ENCODE measurements at regions not wholly inside any gene's neighbourhood (a gene's known extent, or its start where the extent isn't known, plus 50 kb on each side); places are given as distances from the start of the nearest gene placed in this dataset.
"Not testable (repeated sequence)": the region's sequence is repeated elsewhere in the genome, so short reads cannot be mapped to it uniquely, and the experiment has no call there.

GRCh38 chr11:121358760-121359159, 66.2 kb downstream of the SC5D start:
- no peaks in the 10 kb centered on the region for H3K79me1 ChIP-seq (ENCODE audit: low read length)
- H4K8ac ChIP-seq (ENCODE audit: low read depth, low read length), result no peak overlapping the region
- WGBS (ENCODE audit: extremely low coverage, insufficient coverage, low lambda C conversion rate), result no CpG with 5 or more reads among the region's 1 CpG
- H3K56ac ChIP-seq (ENCODE audit: low read length), result no peak overlapping the region
- no peak overlapping the region for H3K23ac ChIP-seq (ENCODE audit: low read length)
- H3K4me2 ChIP-seq (ENCODE audit: low read length), result no peak overlapping the region
- H2BK15ac ChIP-seq (replicated peaks; ENCODE audit: low read depth), result no peak overlapping the region
- H3K4me3 ChIP-seq (ENCODE audit: low read length), result no peak overlapping the region
- H3K4ac ChIP-seq (ENCODE audit: low read depth, low read length), result no peak overlapping the region
- H2AK5ac ChIP-seq (ENCODE audit: low read length), result no peak overlapping the region
- H3K4me1 ChIP-seq (ENCODE audit: control insufficient read depth, low read depth, low read length), result no peaks in the 10 kb centered on the region
- no peak overlapping the region for H3K27ac ChIP-seq (ENCODE audit: low read depth, low read length)
- H2BK5ac ChIP-seq (ENCODE audit: low read length), result no peak overlapping the region
- no peak for DNase-seq
- H2BK120ac ChIP-seq (ENCODE audit: low read depth, low read length), result no peak overlapping the region
- H3K18ac ChIP-seq (ENCODE audit: low read length), result no peak overlapping the region
- no peaks in the 10 kb centered on the region for H3K36me3 ChIP-seq (ENCODE audit: control insufficient read depth, insufficient read depth, low read length)
- H3K79me2 ChIP-seq (ENCODE audit: control insufficient read depth, insufficient read depth, low read length), result no peaks in the 10 kb centered on the region
- H3K9ac ChIP-seq (ENCODE audit: low read length), result no peak overlapping the region
- no peaks in the 10 kb centered on the region for H3K27me3 ChIP-seq (ENCODE audit: insufficient read depth, low read length, poor library complexity)
- H4K5ac ChIP-seq (ENCODE audit: low read length), result no peak overlapping the region

- no peaks in the 10 kb centered on the region for H3K27me3 ChIP-seq (ENCODE audit: insufficient read depth, low read length, poor library complexity)
- H3K27ac ChIP-seq (ENCODE audit: low read depth, low read length), result no peak overlapping the region
- H3K18ac ChIP-seq (ENCODE audit: low read length), result no peak overlapping the region
- no peaks in the 10 kb centered on the region for H3K36me3 ChIP-seq (ENCODE audit: control insufficient read depth, insufficient read depth, low read length)
- no peak overlapping the region for H4K8ac ChIP-seq (ENCODE audit: low read depth, low read length)
- H3K23ac ChIP-seq (ENCODE audit: low read length), result no peak overlapping the region
- no peak overlapping the region for H4K5ac ChIP-seq (ENCODE audit: low read length)
- H2BK120ac ChIP-seq (ENCODE audit: low read depth, low read length), result no peak overlapping the region
- no peak overlapping the region for H2AK5ac ChIP-seq (ENCODE audit: low read length)
- H3K56ac ChIP-seq (ENCODE audit: low read length), result no peak overlapping the region
- H3K4me2 ChIP-seq (ENCODE audit: low read length), result no peak overlapping the region
- H3K9ac ChIP-seq (ENCODE audit: low read length), result no peak overlapping the region
- no peaks in the 10 kb centered on the region for H3K79me1 ChIP-seq (ENCODE audit: low read length)
- H3K4me1 ChIP-seq (ENCODE audit: control insufficient read depth, low read depth, low read length), result no peaks in the 10 kb centered on the region
- H2BK15ac ChIP-seq (replicated peaks; ENCODE audit: low read depth), result no peak overlapping the region
- H2BK5ac ChIP-seq (ENCODE audit: low read length), result no peak overlapping the region
- no peak overlapping the region for H3K4me3 ChIP-seq (ENCODE audit: low read length)
- no peak for DNase-seq
- H3K4ac ChIP-seq (ENCODE audit: low read depth, low read length), result no peak overlapping the region
- H3K79me2 ChIP-seq (ENCODE audit: control insufficient read depth, insufficient read depth, low read length), result no peaks in the 10 kb centered on the region
Measured at GRCh38 chr11:121359591-121359990, 67.0 kb downstream of the SC5D start.

GRCh38 chr11:121362955-121363354, 70.4 kb downstream of the SC5D start:
- H2AK5ac ChIP-seq (ENCODE audit: low read length); H2BK5ac ChIP-seq (ENCODE audit: low read length); H3K79me1 ChIP-seq (ENCODE audit: low read length); H4K8ac ChIP-seq (ENCODE audit: low read depth, low read length); H2BK15ac ChIP-seq (replicated peaks; ENCODE audit: low read depth); H3K27me3 ChIP-seq (ENCODE audit: insufficient read depth, low read length, poor library complexity); H3K4ac ChIP-seq (ENCODE audit: low read depth, low read length); H3K4me3 ChIP-seq (ENCODE audit: low read length); DNase-seq; H2BK120ac ChIP-seq (ENCODE audit: low read depth, low read length); H3K56ac ChIP-seq (ENCODE audit: low read length); H3K79me2 ChIP-seq (ENCODE audit: control insufficient read depth, insufficient read depth, low read length); H3K36me3 ChIP-seq (ENCODE audit: control insufficient read depth, insufficient read depth, low read length); H3K18ac ChIP-seq (ENCODE audit: low read length); H3K23ac ChIP-seq (ENCODE audit: low read length); H4K5ac ChIP-seq (ENCODE audit: low read length); H3K9ac ChIP-seq (ENCODE audit: low read length); H3K27ac ChIP-seq (ENCODE audit: low read depth, low read length); H3K4me2 ChIP-seq (ENCODE audit: low read length); H3K4me1 ChIP-seq (ENCODE audit: control insufficient read depth, low read depth, low read length): not testable (repeated sequence)
- WGBS (ENCODE audit: extremely low coverage, insufficient coverage, low lambda C conversion rate), result no CpG with 5 or more reads among the region's 41 CpGs

GRCh38 chr11:121365304-121365703, 72.7 kb downstream of the SC5D start:
- Histone ChIP-seq H4K5ac (ENCODE audit: low read length) (no peak overlapping the region), H3K18ac (ENCODE audit: low read length) (no peak overlapping the region), H3K79me2 (ENCODE audit: control insufficient read depth, insufficient read depth, low read length) (no peaks in the 10 kb centered on the region), H3K4ac (ENCODE audit: low read depth, low read length) (no peak overlapping the region), H2BK5ac (ENCODE audit: low read length) (no peak overlapping the region), H3K27ac (ENCODE audit: low read depth, low read length) (no peak overlapping the region), H3K9ac (ENCODE audit: low read length) (no peak overlapping the region), H2AK5ac (ENCODE audit: low read length) (no peak overlapping the region), H2BK15ac (replicated peaks; ENCODE audit: low read depth) (no peak overlapping the region), H3K23ac (ENCODE audit: low read length) (no peak overlapping the region), H3K56ac (ENCODE audit: low read length) (no peak overlapping the region), H4K8ac (ENCODE audit: low read depth, low read length) (no peak overlapping the region), H2BK120ac (ENCODE audit: low read depth, low read length) (no peak overlapping the region), H3K4me3 (ENCODE audit: low read length) (no peak overlapping the region), H3K79me1 (ENCODE audit: low read length) (no peaks in the 10 kb centered on the region), H3K4me2 (ENCODE audit: low read length) (no peak overlapping the region), H3K4me1 (ENCODE audit: control insufficient read depth, low read depth, low read length) (peaks cover 8% of the 10 kb centered on the region), H3K36me3 (ENCODE audit: control insufficient read depth, insufficient read depth, low read length) (no peaks in the 10 kb centered on the region), H3K27me3 (ENCODE audit: insufficient read depth, low read length, poor library complexity) (no peaks in the 10 kb centered on the region)
- WGBS (ENCODE audit: extremely low coverage, insufficient coverage, low lambda C conversion rate), result no CpG with 5 or more reads among the region's 4 CpGs
- no peak for DNase-seq

GRCh38 chr11:121366038-121366437, 73.5 kb downstream of the SC5D start:
- Histone ChIP-seq H3K4me1 (ENCODE audit: control insufficient read depth, low read depth, low read length) (peaks cover 8% of the 10 kb centered on the region), H3K79me2 (ENCODE audit: control insufficient read depth, insufficient read depth, low read length) (no peaks in the 10 kb centered on the region), H4K5ac (ENCODE audit: low read length) (no peak overlapping the region), H3K4ac (ENCODE audit: low read depth, low read length) (no peak overlapping the region), H3K9ac (ENCODE audit: low read length) (no peak overlapping the region), H2BK5ac (ENCODE audit: low read length) (no peak overlapping the region), H3K27me3 (ENCODE audit: insufficient read depth, low read length, poor library complexity) (no peaks in the 10 kb centered on the region), H3K23ac (ENCODE audit: low read length) (no peak overlapping the region), H3K27ac (ENCODE audit: low read depth, low read length) (no peak overlapping the region), H2BK120ac (ENCODE audit: low read depth, low read length) (no peak overlapping the region), H3K4me2 (ENCODE audit: low read length) (no peak overlapping the region), H3K56ac (ENCODE audit: low read length) (no peak overlapping the region), H4K8ac (ENCODE audit: low read depth, low read length) (no peak overlapping the region), H3K18ac (ENCODE audit: low read length) (no peak overlapping the region), H2AK5ac (ENCODE audit: low read length) (no peak overlapping the region), H3K36me3 (ENCODE audit: control insufficient read depth, insufficient read depth, low read length) (no peaks in the 10 kb centered on the region), H3K4me3 (ENCODE audit: low read length) (no peak overlapping the region), H2BK15ac (replicated peaks; ENCODE audit: low read depth) (no peak overlapping the region), H3K79me1 (ENCODE audit: low read length) (no peaks in the 10 kb centered on the region)
- WGBS (ENCODE audit: extremely low coverage, insufficient coverage, low lambda C conversion rate), result no CpG with 5 or more reads among the region's 5 CpGs
- DNase-seq, result no peak

GRCh38 chr11:121367001-121367843, 74.7 kb downstream of the SC5D start:
- Histone ChIP-seq H3K36me3 (ENCODE audit: control insufficient read depth, insufficient read depth, low read length) (no peaks in the 10 kb centered on the region), H3K56ac (ENCODE audit: low read length) (no peak overlapping the region)
- WGBS (ENCODE audit: extremely low coverage, insufficient coverage, low lambda C conversion rate), result no CpG with 5 or more reads among the region's 8 CpGs

More at GRCh38 chr11:121367001-121367843, 74.7 kb downstream of the SC5D start:
- Histone ChIP-seq H3K4ac (ENCODE audit: low read depth, low read length) (no peak overlapping the region), H3K4me2 (ENCODE audit: low read length) (no peak overlapping the region), H3K4me1 (ENCODE audit: control insufficient read depth, low read depth, low read length) (peaks cover 12% of the 10 kb centered on the region), H2BK15ac (replicated peaks; ENCODE audit: low read depth) (no peak overlapping the region), H2BK120ac (ENCODE audit: low read depth, low read length) (no peak overlapping the region), H3K4me3 (ENCODE audit: low read length) (no peak overlapping the region), H2BK5ac (ENCODE audit: low read length) (no peak overlapping the region), H3K27me3 (ENCODE audit: insufficient read depth, low read length, poor library complexity) (no peaks in the 10 kb centered on the region), H4K5ac (ENCODE audit: low read length) (no peak overlapping the region), H3K27ac (ENCODE audit: low read depth, low read length) (no peak overlapping the region), H3K79me1 (ENCODE audit: low read length) (no peaks in the 10 kb centered on the region), H3K18ac (ENCODE audit: low read length) (peak overlapping the region; percentile 13), H4K8ac (ENCODE audit: low read depth, low read length) (no peak overlapping the region), H3K23ac (ENCODE audit: low read length) (no peak overlapping the region), H3K9ac (ENCODE audit: low read length) (no peak overlapping the region), H2AK5ac (ENCODE audit: low read length) (no peak overlapping the region), H3K79me2 (ENCODE audit: control insufficient read depth, insufficient read depth, low read length) (no peaks in the 10 kb centered on the region)
- no peak for DNase-seq
